ENCODE measurements at regions not wholly inside any gene's neighbourhood (a gene's known extent, or its start where the extent isn't known, plus 50 kb on each side); places are given as distances from the start of the nearest gene placed in this dataset.

DNA sequence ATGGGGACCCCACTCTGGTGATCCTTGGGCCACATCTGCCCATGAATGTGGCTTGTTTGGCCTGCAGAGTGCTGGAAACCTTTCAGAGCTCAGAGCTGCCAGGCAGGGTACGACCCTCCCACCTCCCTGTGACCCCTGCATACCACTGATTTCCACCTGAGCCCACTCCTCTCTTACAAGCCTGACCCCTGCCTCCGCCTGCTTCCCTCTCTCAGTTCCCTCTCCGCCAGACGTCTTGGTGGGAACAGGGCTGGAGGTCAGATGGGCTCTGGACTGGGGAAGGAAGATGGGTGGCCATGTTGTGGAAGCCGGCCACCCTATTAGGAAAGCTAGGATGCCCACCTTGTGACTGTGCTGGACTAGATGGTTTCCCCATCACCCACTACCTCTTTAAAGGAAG is 185.1 kb downstream of the KATNIP start:
- no peaks in the 10 kb centered on the region for H3K36me3 ChIP-seq
- TF ChIP-seq, protein P1, sequence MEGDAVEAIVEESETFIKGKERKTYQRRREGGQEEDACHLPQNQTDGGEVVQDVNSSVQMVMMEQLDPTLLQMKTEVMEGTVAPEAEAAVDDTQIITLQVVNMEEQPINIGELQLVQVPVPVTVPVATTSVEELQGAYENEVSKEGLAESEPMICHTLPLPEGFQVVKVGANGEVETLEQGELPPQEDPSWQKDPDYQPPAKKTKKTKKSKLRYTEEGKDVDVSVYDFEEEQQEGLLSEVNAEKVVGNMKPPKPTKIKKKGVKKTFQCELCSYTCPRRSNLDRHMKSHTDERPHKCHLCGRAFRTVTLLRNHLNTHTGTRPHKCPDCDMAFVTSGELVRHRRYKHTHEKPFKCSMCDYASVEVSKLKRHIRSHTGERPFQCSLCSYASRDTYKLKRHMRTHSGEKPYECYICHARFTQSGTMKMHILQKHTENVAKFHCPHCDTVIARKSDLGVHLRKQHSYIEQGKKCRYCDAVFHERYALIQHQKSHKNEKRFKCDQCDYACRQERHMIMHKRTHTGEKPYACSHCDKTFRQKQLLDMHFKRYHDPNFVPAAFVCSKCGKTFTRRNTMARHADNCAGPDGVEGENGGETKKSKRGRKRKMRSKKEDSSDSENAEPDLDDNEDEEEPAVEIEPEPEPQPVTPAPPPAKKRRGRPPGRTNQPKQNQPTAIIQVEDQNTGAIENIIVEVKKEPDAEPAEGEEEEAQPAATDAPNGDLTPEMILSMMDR (IDR thresholded peaks at IDR 0.05), result no peak
- intact Hi-C loops (cut with DNase I), result no loop called here
- DNase-seq (no peak), ATAC-seq (no peak)
- H3K4me1 ChIP-seq, result no peaks in the 10 kb centered on the region
- H3K27me3 ChIP-seq, result no peaks in the 10 kb centered on the region
- H3K4me3 ChIP-seq, result no peak overlapping the region
- no peaks in the 10 kb centered on the region for H3K9me3 ChIP-seq
- H3K27ac ChIP-seq, result no peak overlapping the region

DNA sequence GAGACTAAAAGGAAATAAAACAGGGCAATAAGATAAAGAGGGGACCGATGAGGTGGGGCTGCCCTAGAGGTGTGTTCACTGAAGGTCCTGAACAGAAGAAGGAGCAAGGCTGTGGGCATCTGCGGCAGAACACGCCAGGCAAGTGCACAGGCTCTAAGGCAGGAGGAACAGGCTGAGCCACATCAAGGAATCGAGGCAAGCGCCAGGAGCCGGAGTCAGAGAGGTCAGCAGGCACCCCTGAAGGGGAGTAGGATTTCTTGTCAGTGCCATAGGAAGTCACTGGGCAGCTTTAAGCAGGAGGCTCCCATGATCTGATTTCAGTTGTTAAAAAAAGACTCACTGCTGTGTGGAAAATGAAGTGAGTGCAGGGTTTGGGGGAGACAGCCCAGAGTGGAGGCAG is 186.5 kb downstream of the KATNIP start:
- ATAC-seq (no peak), DNase-seq (no peak)
- Histone ChIP-seq H3K27ac (no peak overlapping the region), H3K4me1 (no peaks in the 10 kb centered on the region), H3K36me3 (no peaks in the 10 kb centered on the region), H3K4me3 (no peak overlapping the region), H3K9me3 (no peaks in the 10 kb centered on the region), H3K27me3 (no peaks in the 10 kb centered on the region)
- intact Hi-C loops (cut with DNase I), result no loop called here
- TF ChIP-seq, protein P1 (IDR thresholded peaks at IDR 0.05), result no peak

DNA sequence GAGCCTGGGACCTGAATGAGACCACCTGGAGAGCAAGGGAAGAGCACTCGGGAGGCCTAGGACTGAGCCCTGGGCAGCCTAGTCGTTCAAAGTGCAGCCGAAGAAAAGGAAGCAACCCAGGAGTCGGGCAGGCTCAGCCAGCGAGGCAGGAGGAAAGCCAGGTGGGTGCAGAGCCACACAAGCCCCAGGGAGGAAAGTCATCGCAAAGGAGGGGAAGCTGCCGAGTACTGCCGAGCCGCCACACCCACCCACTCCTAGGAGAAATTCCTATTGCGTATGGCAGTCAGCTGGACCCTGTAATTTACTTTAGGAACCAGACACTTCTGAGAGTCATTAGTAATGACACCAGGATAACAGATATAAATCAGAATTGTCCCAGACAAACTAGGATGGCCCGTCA is 187.6 kb downstream of the KATNIP start:
- no peaks in the 10 kb centered on the region for H3K4me1 ChIP-seq
- intact Hi-C loops (cut with DNase I), result no loop called here
- no peaks in the 10 kb centered on the region for H3K9me3 ChIP-seq
- H3K4me3 ChIP-seq, result no peak overlapping the region
- H3K27me3 ChIP-seq, result no peaks in the 10 kb centered on the region
- DNase-seq, result no peak
- H3K36me3 ChIP-seq, result no peaks in the 10 kb centered on the region
- no peak for ATAC-seq
- H3K27ac ChIP-seq, result no peak overlapping the region
- TF ChIP-seq, protein P1 (IDR thresholded peaks at IDR 0.05), result no peak
